HL-60 (cell line): ENCODE measurements at regions not wholly inside any gene's neighbourhood (a gene's known extent, or its start where the extent isn't known, plus 50 kb on each side); places are given as distances from the start of the nearest gene placed in this dataset.
A peak's percentile ranks its signal among the peaks of the same experiment; 100 is the strongest.

ENCODE experiments used
- DNase-seq, 2 experiments: peaks; one replicate each; pipeline ENCODE4 v3.0.0-alpha.2; 2010 to 2020; ENCODE audit warnings: low read depth in 1 of 2, low spot score in 1 of 2
- H3K27ac ChIP-seq: fragments of 250-450 bp; sonication (Bioruptor Pico); replicated peaks from 2 replicates; pipeline ENCODE4 v1.5.1; 2020; ENCODE audit warnings: mild to moderate bottlenecking, moderate library complexity
- H3K27me3 ChIP-seq: fragments of 250-450 bp; sonication (Bioruptor Pico); 2 replicates; pipeline ENCODE4 v1.5.1; 2021; ENCODE audit warnings: mild to moderate bottlenecking, moderate library complexity; ENCODE audit not compliant: insufficient read depth, poor library complexity, severe bottlenecking
- H3K4me3 ChIP-seq: replicated peaks from 2 replicates; pipeline ENCODE4 v1.5.1; 2011; ENCODE audit warnings: mild to moderate bottlenecking, control low read depth, low read length; ENCODE audit not compliant: insufficient read depth
- GABPA ChIP-seq: IDR thresholded peaks from 2 replicates; pipeline ENCODE4 v1.6.1; 2012; ENCODE audit warnings: low read depth
- POLR2AphosphoS5 ChIP-seq: IDR thresholded peaks from 2 replicates; pipeline ENCODE4 v1.6.1; 2012; ENCODE audit warnings: low read depth
- SPI1 ChIP-seq: IDR thresholded peaks from 2 replicates; pipeline ENCODE4 v1.6.1; 2012; ENCODE audit warnings: low read depth, mild to moderate bottlenecking, borderline replicate concordance
- TF ChIP-seq, protein P1 (sequence below): IDR thresholded peaks from one replicate; pipeline ENCODE4 v1.5.1; 2011; ENCODE audit warnings: low read length, control low read depth, inconsistent platforms; ENCODE audit not compliant: insufficient read depth
- TF ChIP-seq, protein P2 (sequence below): IDR thresholded peaks from 2 replicates; pipeline ENCODE4 v1.6.1; 2012; ENCODE audit warnings: low read depth; ENCODE audit not compliant: insufficient replicate concordance

DNA sequence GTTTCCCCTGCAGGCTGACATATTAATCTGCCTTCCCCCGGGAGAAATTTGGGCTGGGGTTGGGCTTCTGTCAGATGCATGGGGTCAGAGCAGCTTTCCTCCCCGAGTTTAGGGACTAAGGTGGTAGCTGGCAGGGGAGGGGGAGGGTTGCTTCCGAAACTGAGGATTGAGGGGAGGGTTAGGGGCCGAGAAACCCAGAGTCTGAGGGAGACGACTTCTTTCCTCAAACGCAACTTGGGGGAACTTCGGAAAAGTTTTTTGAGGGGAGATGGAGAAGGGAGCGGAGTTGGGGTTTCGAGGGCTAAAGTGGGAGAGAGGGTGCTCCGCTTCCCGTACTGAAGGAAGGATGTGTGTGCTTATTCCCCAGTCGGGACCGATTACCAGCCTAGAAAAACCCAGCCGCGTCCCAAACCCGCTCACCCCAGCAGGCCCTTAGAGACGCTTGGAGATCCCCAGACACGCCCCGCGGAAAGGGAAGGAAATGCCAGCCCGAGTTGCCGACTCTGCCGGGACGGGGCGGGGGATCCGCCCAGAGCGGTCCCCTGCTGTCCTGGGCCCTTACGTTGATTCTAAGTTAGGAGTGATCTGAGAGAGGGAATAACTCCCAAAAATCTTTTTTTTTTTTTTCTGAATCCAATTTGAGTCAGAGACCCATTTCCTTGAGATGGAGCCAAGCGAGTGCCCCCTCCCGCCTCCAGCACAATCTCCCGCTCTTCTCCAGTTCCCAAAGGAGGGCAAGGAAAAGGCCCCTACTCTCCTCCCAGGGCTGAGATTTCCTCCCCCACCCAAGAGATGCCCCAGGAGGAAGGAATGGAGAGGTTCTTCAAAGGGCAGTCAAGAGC lies 61.9 kb downstream of the SMUG1 start:
- Histone ChIP-seq H3K27ac (no peak overlapping the region), H3K4me3 (no peak overlapping the region), H3K27me3 (peaks cover 48% of the 10 kb centered on the region)
- TF ChIP-seq, protein P1, sequence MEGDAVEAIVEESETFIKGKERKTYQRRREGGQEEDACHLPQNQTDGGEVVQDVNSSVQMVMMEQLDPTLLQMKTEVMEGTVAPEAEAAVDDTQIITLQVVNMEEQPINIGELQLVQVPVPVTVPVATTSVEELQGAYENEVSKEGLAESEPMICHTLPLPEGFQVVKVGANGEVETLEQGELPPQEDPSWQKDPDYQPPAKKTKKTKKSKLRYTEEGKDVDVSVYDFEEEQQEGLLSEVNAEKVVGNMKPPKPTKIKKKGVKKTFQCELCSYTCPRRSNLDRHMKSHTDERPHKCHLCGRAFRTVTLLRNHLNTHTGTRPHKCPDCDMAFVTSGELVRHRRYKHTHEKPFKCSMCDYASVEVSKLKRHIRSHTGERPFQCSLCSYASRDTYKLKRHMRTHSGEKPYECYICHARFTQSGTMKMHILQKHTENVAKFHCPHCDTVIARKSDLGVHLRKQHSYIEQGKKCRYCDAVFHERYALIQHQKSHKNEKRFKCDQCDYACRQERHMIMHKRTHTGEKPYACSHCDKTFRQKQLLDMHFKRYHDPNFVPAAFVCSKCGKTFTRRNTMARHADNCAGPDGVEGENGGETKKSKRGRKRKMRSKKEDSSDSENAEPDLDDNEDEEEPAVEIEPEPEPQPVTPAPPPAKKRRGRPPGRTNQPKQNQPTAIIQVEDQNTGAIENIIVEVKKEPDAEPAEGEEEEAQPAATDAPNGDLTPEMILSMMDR = no peak
- TF ChIP-seq POLR2AphosphoS5 = no peak
- TF ChIP-seq SPI1 = no peak
- no peak for TF ChIP-seq GABPA
- TF ChIP-seq, protein P2, sequence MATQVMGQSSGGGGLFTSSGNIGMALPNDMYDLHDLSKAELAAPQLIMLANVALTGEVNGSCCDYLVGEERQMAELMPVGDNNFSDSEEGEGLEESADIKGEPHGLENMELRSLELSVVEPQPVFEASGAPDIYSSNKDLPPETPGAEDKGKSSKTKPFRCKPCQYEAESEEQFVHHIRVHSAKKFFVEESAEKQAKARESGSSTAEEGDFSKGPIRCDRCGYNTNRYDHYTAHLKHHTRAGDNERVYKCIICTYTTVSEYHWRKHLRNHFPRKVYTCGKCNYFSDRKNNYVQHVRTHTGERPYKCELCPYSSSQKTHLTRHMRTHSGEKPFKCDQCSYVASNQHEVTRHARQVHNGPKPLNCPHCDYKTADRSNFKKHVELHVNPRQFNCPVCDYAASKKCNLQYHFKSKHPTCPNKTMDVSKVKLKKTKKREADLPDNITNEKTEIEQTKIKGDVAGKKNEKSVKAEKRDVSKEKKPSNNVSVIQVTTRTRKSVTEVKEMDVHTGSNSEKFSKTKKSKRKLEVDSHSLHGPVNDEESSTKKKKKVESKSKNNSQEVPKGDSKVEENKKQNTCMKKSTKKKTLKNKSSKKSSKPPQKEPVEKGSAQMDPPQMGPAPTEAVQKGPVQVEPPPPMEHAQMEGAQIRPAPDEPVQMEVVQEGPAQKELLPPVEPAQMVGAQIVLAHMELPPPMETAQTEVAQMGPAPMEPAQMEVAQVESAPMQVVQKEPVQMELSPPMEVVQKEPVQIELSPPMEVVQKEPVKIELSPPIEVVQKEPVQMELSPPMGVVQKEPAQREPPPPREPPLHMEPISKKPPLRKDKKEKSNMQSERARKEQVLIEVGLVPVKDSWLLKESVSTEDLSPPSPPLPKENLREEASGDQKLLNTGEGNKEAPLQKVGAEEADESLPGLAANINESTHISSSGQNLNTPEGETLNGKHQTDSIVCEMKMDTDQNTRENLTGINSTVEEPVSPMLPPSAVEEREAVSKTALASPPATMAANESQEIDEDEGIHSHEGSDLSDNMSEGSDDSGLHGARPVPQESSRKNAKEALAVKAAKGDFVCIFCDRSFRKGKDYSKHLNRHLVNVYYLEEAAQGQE = no peak
- peak in 1 of 2 experiments; percentile 24 for DNase-seq

DNA sequence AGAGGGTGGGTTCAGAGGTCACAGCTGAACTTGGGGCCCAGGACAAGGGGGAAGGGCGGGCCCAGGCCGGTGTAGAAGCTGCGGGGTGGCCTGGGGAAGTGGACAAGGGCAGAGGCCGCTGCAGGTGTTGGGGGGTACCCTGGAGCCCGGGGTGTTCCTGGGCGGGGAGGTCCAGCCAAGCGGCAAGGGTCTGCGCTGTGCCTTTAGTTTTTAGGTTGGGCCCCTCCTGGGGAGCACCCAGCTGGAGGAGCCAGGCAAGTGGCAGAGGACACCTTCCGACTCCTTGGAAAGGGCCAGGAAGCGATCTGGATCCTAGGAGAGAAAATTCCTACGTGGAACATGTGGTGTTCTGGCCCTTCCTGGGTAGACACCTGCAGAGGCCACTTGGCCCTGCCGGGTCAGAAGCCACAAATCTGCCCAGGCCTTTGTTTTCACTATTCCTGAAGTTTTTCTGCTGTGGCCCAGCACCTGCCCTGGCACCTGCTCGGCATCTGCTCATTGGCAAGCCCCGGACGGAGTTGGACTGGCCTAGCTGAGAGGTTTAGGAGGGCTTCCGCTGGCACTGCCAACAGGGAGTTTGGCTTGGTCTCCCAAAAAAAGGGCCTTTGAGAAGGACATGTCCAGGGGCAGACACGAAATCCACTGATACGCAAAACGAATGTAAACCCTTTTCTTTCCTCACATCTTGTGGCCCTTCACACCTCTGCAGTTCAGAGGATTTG lies 61.1 kb downstream of the SMUG1 start:
- peaks cover 48% of the 10 kb centered on the region for H3K27me3 ChIP-seq
- H3K4me3 ChIP-seq = no peak overlapping the region
- TF ChIP-seq, protein P2 = no peak
- no peak for TF ChIP-seq GABPA
- TF ChIP-seq, protein P1 = no peak
- no peak for TF ChIP-seq POLR2AphosphoS5
- no peak for TF ChIP-seq SPI1

DNA sequence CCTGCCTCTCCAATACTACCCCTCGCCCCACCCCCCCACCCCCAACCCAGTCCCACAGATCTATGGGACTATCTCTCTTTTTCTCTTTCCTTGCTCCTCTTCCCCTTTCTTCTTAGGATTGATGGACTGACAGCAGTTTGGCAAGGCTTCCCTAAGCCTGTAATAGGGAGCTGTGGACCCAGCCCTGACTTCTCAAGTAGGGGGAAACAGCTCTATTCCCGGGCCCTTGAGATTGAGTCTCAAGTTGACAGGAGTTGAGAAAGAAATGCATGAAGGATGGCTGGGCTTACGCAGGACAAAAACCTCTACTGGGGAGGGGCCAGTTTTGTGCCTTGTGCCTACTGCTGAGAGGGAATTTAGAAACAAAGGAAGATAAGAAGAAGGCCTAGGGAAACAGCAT lies 60.4 kb downstream of the SMUG1 start:
- no peak for DNase-seq
- Histone ChIP-seq H3K27me3 (peaks cover 48% of the 10 kb centered on the region), H3K27ac (no peak overlapping the region), H3K4me3 (no peak overlapping the region)
- TF ChIP-seq POLR2AphosphoS5 = no peak
- TF ChIP-seq SPI1 = no peak
- TF ChIP-seq, protein P2 = no peak
- TF ChIP-seq GABPA = no peak

More for the DNA sequence above, 61.1 kb downstream of the SMUG1 start:
- DNase-seq = no peak
- H3K27ac ChIP-seq = no peak overlapping the region
